RWPE2 (cell line): ENCODE measurements at regions not wholly inside any gene's neighbourhood (a gene's known extent, or its start where the extent isn't known, plus 50 kb on each side); places are given as distances from the start of the nearest gene placed in this dataset.

Experiments
- ATAC-seq: fragments of 200-7000 bp; cut with Tn5 transposase; 3 replicates; pipeline ENCODE4 v1.9.1; 2021; ENCODE audit warnings: low read depth
- DNase-seq: peaks from one replicate; pipeline ENCODE4 v3.0.0-alpha.2; 2020; ENCODE audit warnings: low spot score
- H3K27ac ChIP-seq: fragments of 450-650 bp; 2 replicates; pipeline ENCODE4 v1.5.1; 2017; ENCODE audit warnings: mild to moderate bottlenecking; ENCODE audit not compliant: poor library complexity, severe bottlenecking
- H3K27me3 ChIP-seq: fragments of 250-450 bp; sonication (Bioruptor Pico); 2 replicates; pipeline ENCODE4 v1.5.1; 2021; ENCODE audit warnings: mild to moderate bottlenecking, moderate library complexity; ENCODE audit not compliant: insufficient read depth, poor library complexity, severe bottlenecking
- H3K36me3 ChIP-seq: fragments of 250-450 bp; sonication (Bioruptor Pico); 2 replicates; pipeline ENCODE4 v1.5.1; 2020; ENCODE audit warnings: low read depth, mild to moderate bottlenecking, moderate library complexity
- H3K4me1 ChIP-seq: fragments of 250-450 bp; sonication (Bioruptor Pico); 2 replicates; pipeline ENCODE4 v1.5.1; 2021; ENCODE audit warnings: mild to moderate bottlenecking, moderate library complexity; ENCODE audit not compliant: insufficient read depth, poor library complexity, severe bottlenecking
- H3K4me3 ChIP-seq: fragments of 250-450 bp; sonication (Bioruptor Pico); 2 replicates; pipeline ENCODE4 v1.5.1; 2021; ENCODE audit warnings: mild to moderate bottlenecking, moderate library complexity; ENCODE audit not compliant: severe bottlenecking
- H3K9me3 ChIP-seq: fragments of 250-450 bp; sonication (Bioruptor Pico); 2 replicates; pipeline ENCODE4 v1.5.1; 2021; ENCODE audit warnings: mild to moderate bottlenecking, moderate library complexity; ENCODE audit not compliant: severe bottlenecking
- TF ChIP-seq, protein P1 (sequence below): fragments of 450-650 bp; IDR thresholded peaks from one replicate; pipeline ENCODE4 v1.5.1; 2017; ENCODE audit warnings: mild to moderate bottlenecking, moderate library complexity; ENCODE audit not compliant: poor library complexity, severe bottlenecking

DNA sequence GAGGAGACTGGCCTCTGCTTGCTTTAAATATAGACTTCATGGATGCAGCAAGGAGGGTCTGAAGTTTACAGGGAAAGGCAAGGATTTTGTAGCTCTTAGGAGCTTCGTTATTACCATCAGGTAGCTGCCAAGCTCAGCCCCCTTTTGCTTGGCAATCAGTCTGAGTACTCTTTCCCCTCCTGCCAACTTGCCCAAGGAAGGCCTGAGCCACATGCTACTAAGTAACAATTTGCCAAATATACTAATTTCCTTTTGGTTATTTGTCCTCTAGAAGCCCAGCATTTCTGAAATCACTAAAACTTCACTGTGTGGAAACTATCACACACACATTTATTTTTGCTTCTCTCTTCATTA lies 85.5 kb upstream of the ITPRID2 start:
- H3K27ac ChIP-seq, result no peak overlapping the region
- H3K36me3 ChIP-seq, result no peaks in the 10 kb centered on the region
- TF ChIP-seq, protein P1, sequence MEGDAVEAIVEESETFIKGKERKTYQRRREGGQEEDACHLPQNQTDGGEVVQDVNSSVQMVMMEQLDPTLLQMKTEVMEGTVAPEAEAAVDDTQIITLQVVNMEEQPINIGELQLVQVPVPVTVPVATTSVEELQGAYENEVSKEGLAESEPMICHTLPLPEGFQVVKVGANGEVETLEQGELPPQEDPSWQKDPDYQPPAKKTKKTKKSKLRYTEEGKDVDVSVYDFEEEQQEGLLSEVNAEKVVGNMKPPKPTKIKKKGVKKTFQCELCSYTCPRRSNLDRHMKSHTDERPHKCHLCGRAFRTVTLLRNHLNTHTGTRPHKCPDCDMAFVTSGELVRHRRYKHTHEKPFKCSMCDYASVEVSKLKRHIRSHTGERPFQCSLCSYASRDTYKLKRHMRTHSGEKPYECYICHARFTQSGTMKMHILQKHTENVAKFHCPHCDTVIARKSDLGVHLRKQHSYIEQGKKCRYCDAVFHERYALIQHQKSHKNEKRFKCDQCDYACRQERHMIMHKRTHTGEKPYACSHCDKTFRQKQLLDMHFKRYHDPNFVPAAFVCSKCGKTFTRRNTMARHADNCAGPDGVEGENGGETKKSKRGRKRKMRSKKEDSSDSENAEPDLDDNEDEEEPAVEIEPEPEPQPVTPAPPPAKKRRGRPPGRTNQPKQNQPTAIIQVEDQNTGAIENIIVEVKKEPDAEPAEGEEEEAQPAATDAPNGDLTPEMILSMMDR, result no peak

DNA sequence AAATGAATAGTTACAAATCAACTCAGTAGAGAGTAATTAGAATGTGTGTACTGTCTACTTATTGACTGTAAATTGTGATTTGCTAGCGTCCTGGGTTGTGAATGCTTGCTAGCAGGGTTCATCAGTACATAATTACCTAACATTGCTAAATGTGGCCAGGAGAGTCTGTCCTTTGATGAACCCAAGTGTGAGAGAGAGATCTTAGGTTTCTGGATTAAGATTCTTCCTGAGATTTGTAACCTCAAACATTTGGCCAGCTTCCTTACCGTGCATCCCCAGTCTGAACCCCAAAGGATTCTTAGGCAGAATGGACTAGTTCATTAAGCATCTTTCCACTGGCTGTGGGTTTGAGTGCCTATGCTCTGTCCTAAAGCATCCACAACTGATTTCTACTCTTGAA lies 84.0 kb upstream of the ITPRID2 start:
- no peak for ATAC-seq
- peaks cover 39% of the 10 kb centered on the region for H3K4me1 ChIP-seq
- no peak overlapping the region for H3K4me3 ChIP-seq
- no peak overlapping the region for H3K27ac ChIP-seq
- no peaks in the 10 kb centered on the region for H3K36me3 ChIP-seq
- TF ChIP-seq, protein P1, result no peak
- H3K27me3 ChIP-seq, result no peaks in the 10 kb centered on the region
- H3K9me3 ChIP-seq, result no peaks in the 10 kb centered on the region
- DNase-seq, result no peak

More for the DNA sequence above, 85.5 kb upstream of the ITPRID2 start:
- Histone ChIP-seq H3K9me3 (no peaks in the 10 kb centered on the region), H3K27me3 (no peaks in the 10 kb centered on the region), H3K4me1 (peaks cover 24% of the 10 kb centered on the region), H3K4me3 (no peak overlapping the region)
- DNase-seq (no peak), ATAC-seq (no peak)

DNA sequence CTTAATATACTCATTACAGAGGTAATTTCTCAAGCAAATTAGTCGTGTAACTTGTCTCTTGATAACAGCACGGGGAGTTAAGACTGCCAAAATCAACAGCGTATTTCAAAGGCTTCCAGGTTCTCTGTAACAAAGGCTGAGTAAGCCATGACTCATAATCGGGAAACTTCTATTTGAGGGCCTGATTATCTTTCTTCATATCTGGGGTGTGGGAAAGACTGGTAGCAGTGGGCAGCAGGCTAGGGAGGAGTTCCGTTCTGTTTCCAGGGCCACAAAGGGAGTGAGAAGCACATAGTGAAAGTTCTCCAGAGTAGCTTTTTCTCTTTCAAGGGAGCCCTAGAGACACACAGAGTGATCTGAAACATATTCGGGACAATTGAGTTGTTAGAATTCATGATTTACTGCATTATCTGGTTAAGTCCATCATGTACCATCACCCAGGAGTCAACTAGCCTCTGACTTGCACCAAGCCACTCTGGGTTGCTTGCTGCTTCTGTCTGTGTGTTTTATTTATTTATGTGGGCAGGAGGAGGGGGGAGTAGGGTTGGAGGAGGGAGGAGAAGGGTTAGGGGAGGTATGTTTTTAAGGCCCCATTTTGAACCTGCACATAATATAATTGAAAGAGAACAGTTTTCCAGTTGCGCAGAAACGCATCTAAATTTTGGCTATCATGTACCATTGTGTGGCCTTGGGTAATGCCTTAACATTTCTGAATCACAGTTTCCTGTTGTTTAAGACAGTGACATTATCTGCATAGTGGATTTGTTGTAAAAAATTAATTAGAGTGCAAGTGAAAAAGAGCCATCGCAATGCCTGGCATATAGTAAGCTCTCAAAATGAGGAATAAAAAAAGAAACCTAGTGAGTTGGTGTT lies 80.5 kb upstream of the ITPRID2 start:
- TF ChIP-seq, protein P1, result no peak
- peak; percentile 98 for ATAC-seq
- Histone ChIP-seq H3K4me1 (peaks cover 33% of the 10 kb centered on the region), H3K4me3 (no peak overlapping the region), H3K9me3 (no peaks in the 10 kb centered on the region), H3K27ac (peak overlapping the region; percentile 75), H3K27me3 (no peaks in the 10 kb centered on the region), H3K36me3 (no peaks in the 10 kb centered on the region)
- DNase-seq, result peak; percentile 63

DNA sequence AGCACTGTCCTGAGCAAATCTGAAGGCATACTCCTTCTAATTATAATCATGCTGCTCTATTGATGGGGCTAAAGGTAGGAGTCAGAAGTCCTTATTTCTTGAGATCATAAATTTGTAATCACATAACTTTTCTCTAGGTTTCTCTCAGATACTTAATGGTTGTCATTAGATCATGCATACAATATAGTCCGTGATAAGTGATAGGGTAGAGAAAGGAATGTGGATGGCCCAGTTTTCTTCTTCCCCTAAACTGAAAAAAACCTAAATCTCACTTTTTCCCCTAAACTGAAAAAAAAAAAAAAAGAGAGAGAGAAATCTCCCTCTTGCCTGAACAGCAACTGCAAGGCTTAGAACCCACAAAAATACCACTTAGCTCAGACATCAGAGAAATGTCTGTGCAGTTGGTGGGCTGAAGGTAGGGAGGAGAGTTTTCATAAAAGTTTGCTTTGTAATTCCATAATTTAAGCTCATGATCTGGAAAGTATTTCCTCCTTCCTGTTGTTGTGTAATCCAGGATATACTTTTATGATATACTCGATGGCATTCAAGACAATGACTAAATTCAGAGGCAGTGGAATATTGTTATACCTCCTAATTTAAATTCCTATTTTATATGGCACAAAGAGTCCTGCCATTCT lies 79.3 kb upstream of the ITPRID2 start:
- Histone ChIP-seq H3K4me1 (peaks cover 33% of the 10 kb centered on the region), H3K9me3 (no peaks in the 10 kb centered on the region), H3K27ac (peak overlapping the region; percentile 75), H3K36me3 (no peaks in the 10 kb centered on the region), H3K4me3 (no peak overlapping the region), H3K27me3 (no peaks in the 10 kb centered on the region)
- no peak for ATAC-seq
- no peak for DNase-seq
- TF ChIP-seq, protein P1, result no peak
